ENCODE measurements at regions not wholly inside any gene's neighbourhood (a gene's known extent, or its start where the extent isn't known, plus 50 kb on each side); places are given as distances from the start of the nearest gene placed in this dataset.

DNA sequence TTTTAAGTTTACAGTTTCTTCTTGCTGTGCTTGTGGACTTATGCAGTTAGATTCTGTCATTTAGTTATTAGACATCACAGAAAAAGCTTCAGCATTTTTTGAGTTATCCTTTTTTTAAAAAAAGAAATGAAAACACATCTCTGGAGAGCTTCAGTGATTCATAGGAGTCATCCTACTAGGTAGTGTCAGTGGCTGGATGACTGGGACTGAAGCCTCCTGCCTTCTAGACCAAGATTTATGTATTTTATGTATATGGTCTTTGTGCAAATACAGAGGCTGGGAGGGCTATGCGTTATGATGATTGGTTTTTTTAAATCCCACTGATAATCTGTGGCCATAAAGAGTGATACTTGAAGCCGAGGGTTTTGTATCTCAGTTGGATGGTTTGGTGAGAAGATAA, 125.9 kb upstream of the JAG1 start:
- H3K27ac ChIP-seq, result peak overlapping the region; percentile 47
- DNase-seq (ENCODE audit: low read depth, low spot score), result no peak

DNA sequence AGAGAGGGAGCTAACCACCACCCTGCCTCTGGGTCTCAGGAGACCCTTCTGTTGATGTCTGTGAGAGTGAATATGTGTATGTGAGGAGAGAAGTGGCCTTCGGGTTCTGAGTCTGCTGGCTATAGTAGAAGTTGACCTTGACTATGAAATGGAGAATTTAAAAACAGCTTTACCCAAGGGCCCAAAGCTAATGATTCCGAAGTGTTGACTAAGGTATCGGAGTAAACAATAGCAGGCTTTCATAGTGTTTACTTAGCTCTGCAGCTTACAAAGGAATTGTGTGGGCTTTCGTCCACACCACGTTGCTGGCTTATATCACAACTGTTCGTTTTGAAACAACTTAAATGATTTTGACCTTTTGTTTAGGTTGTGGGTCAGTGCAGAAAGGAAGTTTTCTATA, 126.5 kb upstream of the JAG1 start:
- H3K27ac ChIP-seq, result no peak overlapping the region
- no peak for DNase-seq (ENCODE audit: low read depth, low spot score)

- no peak for DNase-seq (ENCODE audit: low read depth, low spot score)
- no peak overlapping the region for H3K27ac ChIP-seq
Measured at GRCh38 chr20:10802236-10802635, 128.4 kb upstream of the JAG1 start.

GRCh38 chr20:10805764-10806163, 132.0 kb upstream of the JAG1 start:
- H3K27ac ChIP-seq, result no peak overlapping the region
- no peak for DNase-seq (ENCODE audit: low read depth, low spot score)

- no peak overlapping the region for H3K27ac ChIP-seq
- DNase-seq (ENCODE audit: low read depth, low spot score), result no peak
Measured at GRCh38 chr20:10806539-10806938, 132.7 kb upstream of the JAG1 start.

DNA sequence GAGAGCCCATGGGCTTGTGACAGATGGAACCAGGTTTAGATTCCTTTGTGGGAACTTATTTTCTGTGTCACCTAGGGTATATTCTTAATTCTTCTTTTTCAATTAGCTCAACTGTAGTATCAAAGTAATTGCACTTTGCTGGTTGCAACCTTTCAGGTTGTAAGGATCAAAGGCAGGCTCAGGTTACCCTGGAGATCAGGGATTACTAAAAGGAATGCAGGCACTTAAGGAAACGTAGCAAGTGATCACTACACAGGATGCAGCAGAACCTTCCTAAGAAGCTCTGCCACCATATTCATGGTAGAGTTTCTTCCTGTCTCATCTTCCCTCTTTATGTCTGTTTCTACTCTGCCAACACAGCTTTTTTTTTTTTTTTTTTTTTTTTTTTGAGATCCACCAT, 133.2 kb upstream of the JAG1 start:
- no peak for DNase-seq (ENCODE audit: low read depth, low spot score)

DNA sequence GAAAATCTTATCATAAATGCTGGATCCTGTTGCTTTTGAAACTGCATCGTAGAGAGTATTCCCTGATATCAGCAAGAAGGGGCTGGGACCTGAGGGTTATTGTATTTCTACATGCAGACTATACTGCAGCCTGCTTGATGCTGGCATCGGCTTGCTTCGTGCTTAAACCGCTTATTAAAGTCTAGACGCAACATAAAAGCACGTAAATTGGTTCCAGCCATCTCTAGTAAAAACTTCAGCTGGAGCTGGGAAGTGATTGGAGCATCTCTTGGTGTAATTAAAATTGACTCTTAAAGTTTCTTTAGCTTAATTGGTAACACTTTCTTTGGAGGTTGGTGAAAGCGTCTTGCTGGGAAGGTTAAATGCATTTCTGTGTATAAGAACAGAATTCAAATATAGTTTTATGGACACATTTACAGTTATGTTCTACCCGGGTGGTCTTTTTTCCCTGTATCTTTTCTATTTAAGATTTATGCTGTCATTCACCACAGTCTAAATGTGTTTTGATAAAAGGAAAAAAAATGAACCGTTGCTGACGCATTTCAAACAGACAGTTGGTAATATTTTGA, 139.0 kb upstream of the JAG1 start:
- no peak for DNase-seq (ENCODE audit: low read depth, low spot score)
- H3K27ac ChIP-seq, result no peak overlapping the region

More for the DNA sequence above, 133.2 kb upstream of the JAG1 start:
- H3K27ac ChIP-seq, result no peak overlapping the region

- H3K27ac ChIP-seq, result no peak overlapping the region
- no peak for DNase-seq (ENCODE audit: low read depth, low spot score)
Measured at GRCh38 chr20:10823585-10823984, 149.8 kb upstream of the JAG1 start.

- no peak for DNase-seq (ENCODE audit: low read depth, low spot score)
- H3K27ac ChIP-seq, result no peak overlapping the region
Measured at GRCh38 chr20:10824750-10825500, 151.1 kb upstream of the JAG1 start.

DNA sequence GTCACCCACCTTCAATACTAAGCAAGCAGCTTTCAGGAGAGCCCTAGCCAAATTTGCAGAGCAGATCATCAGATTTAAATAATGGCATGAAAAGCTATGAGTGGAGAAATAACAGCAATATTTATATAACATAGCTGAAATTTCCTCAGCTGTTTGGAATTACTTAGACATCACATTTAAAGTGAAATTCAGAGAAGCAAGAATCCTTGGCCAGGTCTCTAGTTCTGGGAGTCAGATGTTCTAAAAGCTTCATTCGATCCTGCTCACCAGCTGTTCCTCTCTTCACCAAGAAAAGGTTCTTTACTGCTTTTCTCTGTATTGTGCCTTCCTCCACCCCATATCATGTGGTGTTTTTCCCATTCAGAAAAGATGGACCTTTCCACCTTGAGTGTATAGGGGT, 152.3 kb upstream of the JAG1 start:
- H3K27ac ChIP-seq, result no peak overlapping the region
- DNase-seq (ENCODE audit: low read depth, low spot score), result no peak

GRCh38 chr20:10828180-10828579, 154.4 kb upstream of the JAG1 start:
- no peak for DNase-seq (ENCODE audit: low read depth, low spot score)
- no peak overlapping the region for H3K27ac ChIP-seq

- no peak overlapping the region for H3K27ac ChIP-seq
- peak; percentile 37 for DNase-seq (ENCODE audit: low read depth, low spot score)
Measured at GRCh38 chr20:10832141-10832540, 158.3 kb upstream of the JAG1 start.

GRCh38 chr20:10837901-10838300, 164.1 kb upstream of the JAG1 start:
- no peak for DNase-seq (ENCODE audit: low read depth, low spot score)
- no peak overlapping the region for H3K27ac ChIP-seq

- no peak overlapping the region for H3K27ac ChIP-seq
- DNase-seq (ENCODE audit: low read depth, low spot score), result no peak
Measured at GRCh38 chr20:10842116-10842515, 168.3 kb upstream of the JAG1 start.

- no peak overlapping the region for H3K27ac ChIP-seq
- no peak for DNase-seq (ENCODE audit: low read depth, low spot score)
Measured at GRCh38 chr20:10843146-10843711, 169.4 kb upstream of the JAG1 start.

DNA sequence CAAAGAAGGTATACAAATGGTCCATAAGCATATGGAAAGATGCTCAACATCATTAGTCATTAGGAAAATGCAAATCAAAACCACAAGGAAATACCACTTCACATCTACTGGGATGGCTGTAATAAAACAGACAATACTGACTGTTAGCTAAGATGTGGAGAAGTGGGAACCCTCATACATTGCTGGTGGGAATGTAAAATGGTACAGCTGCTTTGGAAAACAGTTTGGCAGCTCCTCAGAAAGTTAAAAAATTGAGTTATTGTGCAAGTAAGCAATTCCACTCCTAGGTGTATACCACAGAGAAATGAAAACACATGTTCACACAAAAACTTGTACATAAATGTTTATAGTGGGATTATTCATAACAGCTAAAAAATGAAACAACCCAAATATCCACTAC, 173.0 kb upstream of the JAG1 start:
- H3K27ac ChIP-seq, result no peak overlapping the region
- DNase-seq (ENCODE audit: low read depth, low spot score), result no peak

DNA sequence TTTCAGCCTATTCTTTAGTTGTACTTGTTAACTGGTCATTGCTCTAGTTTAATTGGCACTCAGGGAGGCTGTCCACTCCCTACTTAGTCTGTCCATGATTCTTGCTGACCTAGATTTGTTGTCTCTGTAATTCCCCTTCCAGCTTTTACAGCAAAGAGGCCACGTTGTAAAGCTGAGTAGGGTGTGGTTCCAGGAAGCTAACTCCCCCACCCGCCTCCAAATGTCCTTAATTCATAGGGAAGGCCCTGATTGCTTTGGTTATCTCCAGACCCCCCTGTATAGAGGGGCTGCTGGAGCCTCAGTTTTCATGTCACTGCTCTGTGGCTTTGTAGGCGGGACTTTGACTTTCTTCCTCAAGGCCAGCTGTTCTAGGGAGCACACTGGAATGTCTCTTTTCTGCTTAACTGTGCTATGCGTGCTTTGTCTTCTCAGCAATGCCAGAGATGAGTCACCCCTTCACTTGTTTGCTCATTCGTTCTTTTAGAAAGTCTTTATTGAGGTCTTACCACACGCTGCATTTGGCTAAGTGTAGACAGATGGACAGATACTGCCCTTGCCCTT, 175.1 kb upstream of the JAG1 start:
- DNase-seq (ENCODE audit: low read depth, low spot score), result peak; percentile 58
- H3K27ac ChIP-seq, result peak overlapping the region; percentile 55

DNA sequence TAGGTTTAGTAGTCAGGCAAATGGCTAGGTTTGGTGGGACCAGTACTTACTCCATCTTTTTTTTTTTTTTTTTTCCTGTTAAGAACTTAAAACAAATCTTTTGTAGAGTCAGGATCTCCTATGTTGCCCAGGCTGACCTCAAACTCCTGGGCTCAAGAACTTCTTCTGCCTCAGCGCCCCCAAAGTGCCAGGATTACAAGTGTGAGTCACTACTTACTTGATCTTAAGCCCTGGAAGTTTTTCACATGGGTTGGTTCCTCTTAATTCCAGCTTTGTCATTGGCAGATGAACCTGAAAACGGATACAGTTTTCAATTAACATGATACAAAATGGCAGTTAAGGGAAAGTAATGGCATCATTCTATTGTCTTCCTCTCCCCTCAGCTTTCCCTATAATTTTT, 179.4 kb upstream of the JAG1 start:
- no peak for DNase-seq (ENCODE audit: low read depth, low spot score)
- H3K27ac ChIP-seq, result no peak overlapping the region

DNA sequence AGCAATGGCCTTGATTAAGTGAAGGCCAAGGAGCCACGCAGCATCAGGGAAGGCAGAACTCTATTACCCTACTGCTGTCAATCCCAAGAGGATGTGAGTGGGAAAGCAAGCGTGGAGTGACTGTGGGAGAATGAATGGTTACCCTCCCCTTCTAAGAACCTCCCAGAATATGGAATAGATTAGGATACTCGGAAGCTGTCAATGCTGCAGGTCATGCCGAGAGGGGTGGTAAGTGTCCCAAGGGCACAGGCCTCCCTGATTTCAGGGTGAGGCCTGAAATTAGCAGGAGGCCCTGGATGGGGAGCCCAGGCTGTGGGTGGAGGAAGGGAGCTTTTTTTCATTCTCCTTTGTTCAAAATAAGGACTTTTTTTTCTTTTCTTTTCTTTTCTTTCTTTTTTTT, 179.9 kb upstream of the JAG1 start:
- DNase-seq (ENCODE audit: low read depth, low spot score), result no peak

DNA sequence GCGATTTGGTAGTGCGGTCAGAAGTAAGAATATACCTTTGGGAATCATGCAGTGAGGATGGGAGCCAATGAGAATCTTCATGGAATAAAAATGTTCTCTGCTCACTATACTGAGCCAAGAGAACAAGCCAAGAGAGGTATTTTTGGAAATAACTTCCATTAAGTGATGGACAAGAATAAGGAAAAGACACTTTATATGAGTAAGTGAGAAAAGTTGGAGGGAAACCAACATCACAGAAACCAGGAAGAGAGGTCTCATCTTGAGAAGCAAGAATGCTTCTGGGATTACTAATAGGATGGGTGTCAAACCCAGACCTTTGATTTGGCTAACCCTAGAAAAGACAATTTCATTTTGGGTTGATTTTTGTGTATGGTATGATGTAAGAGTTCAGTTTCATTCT, 181.2 kb upstream of the JAG1 start:
- H3K27ac ChIP-seq, result no peak overlapping the region
- DNase-seq (ENCODE audit: low read depth, low spot score), result no peak

More for the DNA sequence above, 179.9 kb upstream of the JAG1 start:
- H3K27ac ChIP-seq, result no peak overlapping the region

DNA sequence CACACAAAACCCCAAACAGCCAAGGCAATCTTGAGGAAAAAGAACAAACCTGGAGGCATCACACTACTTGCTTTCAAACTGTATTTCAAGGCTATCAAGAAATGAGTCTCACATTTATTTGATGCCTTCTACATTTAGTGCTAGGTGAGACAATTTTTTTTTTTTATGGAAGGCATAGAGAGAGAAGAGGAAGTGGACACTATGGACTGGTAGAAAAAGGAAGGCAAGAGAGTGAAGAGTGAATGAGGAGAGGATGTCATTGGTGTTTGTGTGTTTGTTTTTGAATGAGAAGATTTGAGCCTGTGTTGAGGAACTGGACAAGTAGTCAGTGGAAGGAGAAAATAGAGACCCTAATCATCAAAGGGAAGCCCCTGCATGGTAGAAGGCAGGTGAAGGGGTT, 182.0 kb upstream of the JAG1 start:
- no peak for DNase-seq (ENCODE audit: low read depth, low spot score)
- no peak overlapping the region for H3K27ac ChIP-seq

Data from epithelial cell of prostate (primary cell).